ENCODE measurements at regions not wholly inside any gene's neighbourhood (a gene's known extent, or its start where the extent isn't known, plus 50 kb on each side); places are given as distances from the start of the nearest gene placed in this dataset.

GRCh38 chrX:55142206-55142918 lies 53.5 kb downstream of the PAGE2 start:
- Histone ChIP-seq H3K27me3 (ENCODE audit: control insufficient read depth, insufficient read depth, low read length) (no peaks in the 10 kb centered on the region), H3K9me3 (ENCODE audit: control insufficient read depth in 2 of 3, insufficient read depth in 1 of 3, low read length in 3 of 3) (no peaks in the 10 kb centered on the region), H3K4me1 (ENCODE audit: control insufficient read depth in 2 of 3, insufficient read depth in 2 of 3, low read depth in 1 of 3, low read length in 3 of 3) (peaks cover 0 to 6% (median 0%) of the 10 kb centered on the region in 3 donors), H3K36me3 (ENCODE audit: control insufficient read depth in 2 of 3, insufficient read depth in 3 of 3, low read length in 3 of 3) (peaks cover 0 to 2% (median 0%) of the 10 kb centered on the region in 3 donors), H3K4me3 (ENCODE audit: low read length in 3 of 3) (peak overlapping the region in 1 of 3 donors; percentile 25), H3K9ac (ENCODE audit: low read length in 3 of 3) (no peak overlapping the region), H3K27ac (ENCODE audit: low read depth in 2 of 2, low read length in 2 of 2) (peak overlapping the region in 1 of 2 donors; percentile 51)
- intact Hi-C loops (cut with DNase I): no loop called here
- DNase-seq (peak in 4 of 5 donors; percentile 24 to 68 (median 46)), FAIRE-seq (no peak)
- no peak for TF ChIP-seq CTCF (IDR thresholded peaks at IDR 0.05; ENCODE audit: borderline replicate concordance, extremely low read depth, insufficient read depth)

- no peak overlapping the region for H3K9ac ChIP-seq (ENCODE audit: low read length in 3 of 3)
- no peak for FAIRE-seq
- peaks cover 0 to 6% (median 0%) of the 10 kb centered on the region in 3 donors for H3K4me1 ChIP-seq (ENCODE audit: control insufficient read depth in 2 of 3, insufficient read depth in 2 of 3, low read depth in 1 of 3, low read length in 3 of 3)
- no peak overlapping the region for H3K4me3 ChIP-seq (ENCODE audit: low read length in 3 of 3)
- intact Hi-C loops (cut with DNase I): no loop called here
- no peaks in the 10 kb centered on the region for H3K9me3 ChIP-seq (ENCODE audit: control insufficient read depth in 2 of 3, insufficient read depth in 1 of 3, low read length in 3 of 3)
- H3K27ac ChIP-seq (ENCODE audit: low read depth in 2 of 2, low read length in 2 of 2): peak overlapping the region in 1 of 2 donors; percentile 32
- peak in 1 of 5 donors; percentile 25 for DNase-seq
- no peaks in the 10 kb centered on the region for H3K27me3 ChIP-seq (ENCODE audit: control insufficient read depth, insufficient read depth, low read length)
- peaks cover 0 to 2% (median 0%) of the 10 kb centered on the region in 3 donors for H3K36me3 ChIP-seq (ENCODE audit: control insufficient read depth in 2 of 3, insufficient read depth in 3 of 3, low read length in 3 of 3)
- no peak for TF ChIP-seq CTCF (IDR thresholded peaks at IDR 0.05; ENCODE audit: borderline replicate concordance, extremely low read depth, insufficient read depth)
Measured at GRCh38 chrX:55142919-55143310, 54.1 kb downstream of the PAGE2 start.

GRCh38 chrX:55143621-55144020 lies 54.8 kb downstream of the PAGE2 start:
- no peak for FAIRE-seq
- H3K27ac ChIP-seq (ENCODE audit: low read depth in 2 of 2, low read length in 2 of 2): no peak overlapping the region
- H3K27me3 ChIP-seq (ENCODE audit: control insufficient read depth, insufficient read depth, low read length): no peaks in the 10 kb centered on the region
- TF ChIP-seq CTCF (IDR thresholded peaks at IDR 0.05; ENCODE audit: borderline replicate concordance, extremely low read depth, insufficient read depth): no peak
- DNase-seq: no peak
- H3K36me3 ChIP-seq (ENCODE audit: control insufficient read depth in 2 of 3, insufficient read depth in 3 of 3, low read length in 3 of 3): peaks cover 0 to 2% (median 0%) of the 10 kb centered on the region in 3 donors
- intact Hi-C loops (cut with DNase I): no loop called here
- H3K4me3 ChIP-seq (ENCODE audit: low read length in 3 of 3): no peak overlapping the region
- peak overlapping the region in 1 of 3 donors; percentile 12 for H3K9ac ChIP-seq (ENCODE audit: low read length in 3 of 3)
- no peaks in the 10 kb centered on the region for H3K9me3 ChIP-seq (ENCODE audit: control insufficient read depth in 2 of 3, insufficient read depth in 1 of 3, low read length in 3 of 3)
- peaks cover 0 to 6% (median 0%) of the 10 kb centered on the region in 3 donors for H3K4me1 ChIP-seq (ENCODE audit: control insufficient read depth in 2 of 3, insufficient read depth in 2 of 3, low read depth in 1 of 3, low read length in 3 of 3)
